ENCODE measurements at regions not wholly inside any gene's neighbourhood (a gene's known extent, or its start where the extent isn't known, plus 50 kb on each side); places are given as distances from the start of the nearest gene placed in this dataset.

- TF ChIP-seq CTCF (IDR thresholded peaks at IDR 0.05) = no peak
- no peak for TF ChIP-seq POLR2A (IDR thresholded peaks at IDR 0.05)
- no peak overlapping the region for H3K4me3 ChIP-seq
Measured at GRCh38 chr10:36251068-36251467, 609.0 kb upstream of the FZD8 start.

GRCh38 chr10:36248304-36248981 is 606.3 kb upstream of the FZD8 start:
- no peaks in the 10 kb centered on the region for H3K36me3 ChIP-seq (replicated peaks in 1 of 2; ENCODE audit: insufficient read depth in 1 of 2, low read depth in 2 of 2)

More at GRCh38 chr10:36251068-36251467, 609.0 kb upstream of the FZD8 start:
- no peak for ATAC-seq
- H3K9me3 ChIP-seq = no peaks in the 10 kb centered on the region
- 51 to 58% methylated on average over 4 of the region's 4 CpGs for WGBS, 2 donors
- no peaks in the 10 kb centered on the region for H3K27me3 ChIP-seq
- no peak for DNase-seq
- no peak overlapping the region for H3K27ac ChIP-seq
- no peaks in the 10 kb centered on the region for H3K4me1 ChIP-seq
- no peaks in the 10 kb centered on the region for H3K36me3 ChIP-seq (replicated peaks in 1 of 2; ENCODE audit: insufficient read depth in 1 of 2, low read depth in 2 of 2)
- intact Hi-C loops (cut with DNase I) = no loop called here

GRCh38 chr10:36247478-36247877 is 605.4 kb upstream of the FZD8 start:
- DNase-seq (no peak), ATAC-seq (no peak)
- no peak overlapping the region for H3K4me3 ChIP-seq
- no peaks in the 10 kb centered on the region for H3K9me3 ChIP-seq
- H3K27ac ChIP-seq = no peak overlapping the region
- no peaks in the 10 kb centered on the region for H3K4me1 ChIP-seq
- intact Hi-C loops (cut with DNase I) = no loop called here
- 49 to 69% methylated on average over 2 of the region's 2 CpGs for WGBS, 2 donors
- no peaks in the 10 kb centered on the region for H3K27me3 ChIP-seq
- no peaks in the 10 kb centered on the region for H3K36me3 ChIP-seq (replicated peaks in 1 of 2; ENCODE audit: insufficient read depth in 1 of 2, low read depth in 2 of 2)
- TF ChIP-seq POLR2A (IDR thresholded peaks at IDR 0.05) (no peak), CTCF (IDR thresholded peaks at IDR 0.05) (no peak)

More at GRCh38 chr10:36248304-36248981, 606.3 kb upstream of the FZD8 start:
- Histone ChIP-seq H3K27me3 (no peaks in the 10 kb centered on the region), H3K27ac (no peak overlapping the region), H3K4me1 (no peaks in the 10 kb centered on the region), H3K4me3 (no peak overlapping the region), H3K9me3 (no peaks in the 10 kb centered on the region)
- TF ChIP-seq CTCF (IDR thresholded peaks at IDR 0.05) (no peak), POLR2A (IDR thresholded peaks at IDR 0.05) (no peak)
- intact Hi-C loops (cut with DNase I) = no loop called here
- DNase-seq (no peak), ATAC-seq (no peak)
- 63 to 79% methylated on average over 5 of the region's 5 CpGs for WGBS, 2 donors

GRCh38 chr10:36236931-36237330 is 594.8 kb upstream of the FZD8 start:
- no peak for ATAC-seq
- H3K36me3 ChIP-seq (replicated peaks in 1 of 2; ENCODE audit: insufficient read depth in 1 of 2, low read depth in 2 of 2) = no peaks in the 10 kb centered on the region
- TF ChIP-seq CTCF (IDR thresholded peaks at IDR 0.05) (no peak), POLR2A (IDR thresholded peaks at IDR 0.05) (no peak)

GRCh38 chr10:36236341-36236740 is 594.2 kb upstream of the FZD8 start:
- TF ChIP-seq POLR2A (IDR thresholded peaks at IDR 0.05) (no peak), CTCF (IDR thresholded peaks at IDR 0.05) (no peak)
- Histone ChIP-seq H3K9me3 (no peaks in the 10 kb centered on the region), H3K4me3 (no peak overlapping the region), H3K27ac (no peak overlapping the region), H3K4me1 (no peaks in the 10 kb centered on the region), H3K36me3 (replicated peaks in 1 of 2; ENCODE audit: insufficient read depth in 1 of 2, low read depth in 2 of 2) (no peaks in the 10 kb centered on the region), H3K27me3 (no peaks in the 10 kb centered on the region)
- WGBS, 2 donors = 3 to 9% methylated on average over 1 of the region's 1 CpG
- intact Hi-C loops (cut with DNase I) = no loop called here
- no peak for ATAC-seq
- no peak for DNase-seq

More at GRCh38 chr10:36236931-36237330, 594.8 kb upstream of the FZD8 start:
- no peak overlapping the region for H3K4me3 ChIP-seq
- H3K27ac ChIP-seq = no peak overlapping the region
- WGBS, 2 donors = 54 to 55% methylated on average over 2 of the region's 2 CpGs
- H3K9me3 ChIP-seq = no peaks in the 10 kb centered on the region
- no peaks in the 10 kb centered on the region for H3K4me1 ChIP-seq
- no peaks in the 10 kb centered on the region for H3K27me3 ChIP-seq
- intact Hi-C loops (cut with DNase I) = no loop called here
- DNase-seq = no peak
